Right lobe of liver (tissue), 6 donors: ENCODE measurements at regions not wholly inside any gene's neighbourhood (a gene's known extent, or its start where the extent isn't known, plus 50 kb on each side); places are given as distances from the start of the nearest gene placed in this dataset.

Experiments used
- ATAC-seq, 4 donors: fragments of 200-7000 bp; cut with Tn5 transposase; one replicate each; pipeline ENCODE4 v1.9.1; 2020; ENCODE audit warnings: mild to moderate bottlenecking in 4 of 4, moderate library complexity in 4 of 4
- DNase-seq, 3 donors: peaks; one replicate each; pipeline ENCODE4 v3.0.0-alpha.2; 2020
- H3K27ac ChIP-seq, 3 donors: fragments of 200-600 bp; one replicate each; pipeline ENCODE4 v1.8.0; 2022
- H3K27me3 ChIP-seq, 2 donors: fragments of 200-600 bp; one replicate each; pipeline ENCODE4 v1.8.0; 2022
- H3K36me3 ChIP-seq, 4 donors: fragments of 200-600 bp; sonication (generic) in 1 of 4; one replicate each; pipeline versions ENCODE4 v1.5.1 to v1.8.0; 2017 to 2022; ENCODE audit warnings: control low read depth in 1 of 4
- H3K4me1 ChIP-seq, 4 donors: fragments of 200-600 bp; sonication (generic) in 1 of 4; one replicate each; pipeline versions ENCODE4 v1.5.1 to v1.8.0; 2017 to 2022; ENCODE audit warnings: control low read depth in 1 of 4
- H3K4me3 ChIP-seq, 3 donors: fragments of 200-600 bp; one replicate each; pipeline ENCODE4 v1.8.0; 2022
- H3K9me3 ChIP-seq, 4 donors: fragments of 200-600 bp; sonication (generic) in 1 of 4; one replicate each; pipeline versions ENCODE4 v1.5.1 to v1.8.0; 2017 to 2022; ENCODE audit warnings: control low read depth in 1 of 4
- POLR2A ChIP-seq: fragments of 450-650 bp; IDR thresholded peaks from one replicate; pipeline ENCODE4 v1.6.1; 2017; ENCODE audit warnings: antibody characterized with exemption, mild to moderate bottlenecking
- WGBS: methylation state at CpG from one replicate; pipeline ENCODE4 v1.1.6; 2018; ENCODE audit warnings: low coverage, low lambda C conversion rate; ENCODE audit not compliant: insufficient coverage; ENCODE audit errors: missing lambda C conversion rate; 5-methylcytosine and 5-hydroxymethylcytosine counted together
- intact Hi-C, 2 donors: fragments of 100-400 bp; cut with DNase I; formaldehyde crosslinking; loops; one replicate each; pipeline versions ENCODE4 v1.11.2 to v1.14.1; 2022
- TF ChIP-seq, protein P1 (sequence below), 4 donors: fragments of 200-600 bp in 3 of 4; fragments of 450-650 bp in 1 of 4; IDR thresholded peaks; one replicate each; pipeline versions ENCODE4 v1.5.1 to v1.8.0; 2016 to 2022; ENCODE audit warnings: antibody characterized with exemption in 4 of 4, mild to moderate bottlenecking in 2 of 4
- donor health status: DM: no; HTN: yes; CAD: no.
- donor health status: DM: no; HTN: no; CAD: no.
- donor health status: DM: no; HTN: no; CAD: no.
- donor health status: DM: no; HTN: yes; CAD: no.
- donor health status: DM: no; HTN: yes; CAD: no.

DNA sequence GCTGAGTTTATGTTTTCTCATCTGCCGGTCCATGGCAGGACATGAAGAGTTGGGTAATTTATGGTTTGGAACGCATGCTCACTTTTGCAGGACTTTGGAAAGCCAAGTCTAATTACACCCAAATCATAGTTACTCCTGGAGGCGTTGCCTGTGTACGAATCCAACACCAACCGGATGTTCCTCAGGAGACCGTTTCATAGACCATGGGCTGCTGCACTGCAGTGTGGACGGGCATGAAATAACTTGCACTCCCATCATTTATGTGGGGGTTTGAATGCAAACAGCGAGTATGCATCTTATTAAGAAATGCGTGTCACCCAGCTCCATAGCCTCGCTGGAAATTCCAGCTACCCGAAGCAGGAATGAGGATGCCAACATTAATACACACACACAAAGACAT, 96.1 kb upstream of the IRX2 start:
- Histone ChIP-seq H3K27ac (no peak overlapping the region), H3K36me3 (no peaks in the 10 kb centered on the region), H3K4me3 (no peak overlapping the region), H3K4me1 (no peaks in the 10 kb centered on the region), H3K27me3 (no peaks in the 10 kb centered on the region), H3K9me3 (no peaks in the 10 kb centered on the region)
- no peak for TF ChIP-seq POLR2A
- TF ChIP-seq, protein P1, sequence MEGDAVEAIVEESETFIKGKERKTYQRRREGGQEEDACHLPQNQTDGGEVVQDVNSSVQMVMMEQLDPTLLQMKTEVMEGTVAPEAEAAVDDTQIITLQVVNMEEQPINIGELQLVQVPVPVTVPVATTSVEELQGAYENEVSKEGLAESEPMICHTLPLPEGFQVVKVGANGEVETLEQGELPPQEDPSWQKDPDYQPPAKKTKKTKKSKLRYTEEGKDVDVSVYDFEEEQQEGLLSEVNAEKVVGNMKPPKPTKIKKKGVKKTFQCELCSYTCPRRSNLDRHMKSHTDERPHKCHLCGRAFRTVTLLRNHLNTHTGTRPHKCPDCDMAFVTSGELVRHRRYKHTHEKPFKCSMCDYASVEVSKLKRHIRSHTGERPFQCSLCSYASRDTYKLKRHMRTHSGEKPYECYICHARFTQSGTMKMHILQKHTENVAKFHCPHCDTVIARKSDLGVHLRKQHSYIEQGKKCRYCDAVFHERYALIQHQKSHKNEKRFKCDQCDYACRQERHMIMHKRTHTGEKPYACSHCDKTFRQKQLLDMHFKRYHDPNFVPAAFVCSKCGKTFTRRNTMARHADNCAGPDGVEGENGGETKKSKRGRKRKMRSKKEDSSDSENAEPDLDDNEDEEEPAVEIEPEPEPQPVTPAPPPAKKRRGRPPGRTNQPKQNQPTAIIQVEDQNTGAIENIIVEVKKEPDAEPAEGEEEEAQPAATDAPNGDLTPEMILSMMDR (IDR thresholded peaks at IDR 0.05): no peak
- intact Hi-C loops: no loop called here
- ATAC-seq: no peak
- DNase-seq: no peak
- WGBS: 68% methylated on average over 5 of the region's 11 CpGs

DNA sequence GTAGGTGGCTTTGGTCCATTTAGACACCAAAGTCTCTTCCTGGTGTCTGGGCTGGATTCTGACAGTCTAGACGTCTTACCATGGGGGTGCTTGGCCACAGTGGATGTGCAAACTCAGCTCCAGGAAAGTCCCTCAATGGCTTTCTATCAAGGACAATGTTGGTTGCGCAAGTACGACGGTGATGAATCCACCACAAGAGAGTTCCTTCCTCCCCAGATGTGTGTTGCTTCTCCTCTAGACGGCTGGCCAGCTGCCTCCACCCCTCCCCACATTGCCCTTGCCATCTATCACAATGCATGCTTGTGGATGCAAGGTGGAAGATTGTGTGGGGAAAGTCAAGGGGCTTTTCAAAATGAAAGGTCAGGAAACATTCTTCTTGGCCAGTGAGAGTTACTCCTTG, 89.7 kb upstream of the IRX2 start:
- no peak for DNase-seq
- WGBS: 31% methylated on average over 4 of the region's 5 CpGs
- ATAC-seq: no peak
- Histone ChIP-seq H3K27me3 (no peaks in the 10 kb centered on the region), H3K27ac (no peak overlapping the region), H3K36me3 (no peaks in the 10 kb centered on the region), H3K9me3 (no peaks in the 10 kb centered on the region), H3K4me1 (no peaks in the 10 kb centered on the region), H3K4me3 (no peak overlapping the region)
- TF ChIP-seq, protein P1 (IDR thresholded peaks at IDR 0.05): no peak
- TF ChIP-seq POLR2A: no peak
- intact Hi-C loops: no loop called here

DNA sequence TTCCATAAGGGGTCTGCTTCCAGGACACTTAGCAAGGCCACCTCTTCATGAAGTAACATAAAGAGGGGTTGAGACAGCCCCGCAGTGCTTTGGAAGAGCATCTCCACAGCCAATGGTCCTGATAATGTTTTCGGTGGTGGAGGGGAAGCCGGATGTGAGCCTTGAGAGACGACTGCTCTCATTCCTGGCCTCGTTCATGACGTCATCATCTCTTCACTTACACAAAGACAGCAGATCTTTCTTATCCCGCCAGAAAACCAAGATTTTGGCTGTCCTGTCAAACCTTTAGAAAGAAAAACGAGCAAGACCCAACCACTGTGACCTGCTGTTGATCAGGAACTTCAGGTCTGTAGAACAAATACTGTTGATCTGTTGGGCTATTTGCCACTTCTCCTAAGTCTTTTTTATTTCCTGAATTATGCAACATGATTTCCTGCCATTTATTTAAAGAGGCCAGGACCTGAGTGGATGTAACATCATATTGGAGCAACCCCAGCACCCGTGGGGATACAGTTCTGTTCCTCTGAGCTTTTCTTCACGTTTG, 89.0 kb upstream of the IRX2 start:
- ATAC-seq (no peak), DNase-seq (no peak)
- intact Hi-C loops: no loop called here
- no peaks in the 10 kb centered on the region for H3K9me3 ChIP-seq
- no peak overlapping the region for H3K4me3 ChIP-seq
- no peaks in the 10 kb centered on the region for H3K36me3 ChIP-seq
- H3K27ac ChIP-seq: no peak overlapping the region
- H3K27me3 ChIP-seq: no peaks in the 10 kb centered on the region
- TF ChIP-seq POLR2A: no peak
- TF ChIP-seq, protein P1 (IDR thresholded peaks at IDR 0.05): no peak
- no peaks in the 10 kb centered on the region for H3K4me1 ChIP-seq
- 28% methylated on average over 5 of the region's 10 CpGs for WGBS

DNA sequence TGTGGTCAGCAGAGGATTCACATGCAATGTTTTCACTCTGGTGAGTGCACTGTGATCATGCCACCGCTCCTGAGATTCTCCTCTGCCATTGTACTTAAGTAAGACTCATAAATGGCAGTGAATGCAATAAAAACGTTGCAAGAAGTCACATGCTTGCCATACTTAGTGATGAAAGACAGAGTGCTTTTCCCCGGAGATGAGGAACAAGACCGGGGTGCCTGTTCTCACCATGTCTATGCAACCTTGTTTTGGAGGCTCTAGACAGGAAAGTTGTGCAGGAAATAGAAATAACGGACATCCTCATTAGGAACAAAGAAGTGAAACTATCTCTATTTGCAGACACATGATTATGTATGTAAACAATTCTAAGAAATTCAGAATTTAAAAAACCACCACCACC, 84.7 kb upstream of the IRX2 start:
- H3K27me3 ChIP-seq: no peaks in the 10 kb centered on the region
- H3K36me3 ChIP-seq: no peaks in the 10 kb centered on the region
- WGBS: 40% methylated on average over 5 of the region's 5 CpGs
- no peaks in the 10 kb centered on the region for H3K9me3 ChIP-seq
- H3K4me1 ChIP-seq: no peaks in the 10 kb centered on the region
- TF ChIP-seq, protein P1 (IDR thresholded peaks at IDR 0.05): no peak
- no peak for TF ChIP-seq POLR2A
- ATAC-seq (no peak), DNase-seq (no peak)
- H3K27ac ChIP-seq: no peak overlapping the region
- intact Hi-C loops: no loop called here
- H3K4me3 ChIP-seq: no peak overlapping the region

DNA sequence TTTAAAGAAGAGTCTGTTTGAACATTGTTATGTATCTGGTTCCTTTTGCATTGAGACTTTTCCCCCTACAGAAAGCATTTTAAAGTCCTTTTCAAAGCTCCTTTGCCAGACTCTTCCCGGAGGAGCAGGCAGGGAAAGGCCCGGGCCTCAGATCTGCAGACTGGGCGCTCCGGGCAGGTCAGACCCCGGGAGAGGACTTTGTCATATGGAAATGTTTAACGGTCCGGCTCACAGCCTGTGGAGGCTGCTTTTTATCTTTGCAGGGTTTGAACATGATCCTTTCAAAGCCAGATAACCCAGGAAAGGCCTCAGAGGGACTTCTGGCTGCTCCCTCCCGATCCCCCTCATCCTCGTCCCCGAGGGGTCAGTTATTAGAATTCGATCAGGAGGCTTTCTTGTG, 82.1 kb upstream of the IRX2 start:
- Histone ChIP-seq H3K27ac (no peak overlapping the region), H3K9me3 (no peaks in the 10 kb centered on the region), H3K4me3 (no peak overlapping the region), H3K27me3 (no peaks in the 10 kb centered on the region), H3K4me1 (no peaks in the 10 kb centered on the region), H3K36me3 (no peaks in the 10 kb centered on the region)
- no peak for ATAC-seq
- TF ChIP-seq, protein P1 (IDR thresholded peaks at IDR 0.05): no peak
- no peak for TF ChIP-seq POLR2A
- 19% methylated on average over 11 of the region's 11 CpGs for WGBS
- no peak for DNase-seq
- intact Hi-C loops: no loop called here
